ENCODE measurements at regions not wholly inside any gene's neighbourhood (a gene's known extent, or its start where the extent isn't known, plus 50 kb on each side); places are given as distances from the start of the nearest gene placed in this dataset.
"Not testable (repeated sequence)": the region's sequence is repeated elsewhere in the genome, so short reads cannot be mapped to it uniquely, and the experiment has no call there.

DNA sequence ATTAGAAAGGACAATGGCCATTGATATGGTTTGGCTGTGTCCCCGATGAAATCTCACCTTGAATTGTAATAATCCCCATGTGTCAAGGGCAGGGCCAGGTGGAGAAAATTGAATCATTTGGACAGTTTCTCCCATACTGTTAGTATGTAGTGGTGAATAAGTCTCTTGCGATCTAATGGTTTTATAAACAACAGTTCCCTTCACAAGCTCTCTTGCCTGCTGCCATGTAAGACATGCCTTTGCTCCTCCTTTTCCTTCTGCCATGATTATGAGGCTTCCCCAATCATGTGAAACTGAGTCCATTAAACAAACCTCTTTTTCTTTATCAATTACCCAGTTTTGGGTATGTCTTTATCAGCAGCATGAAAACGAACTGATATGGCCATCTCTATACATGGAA lies 302.7 kb downstream of the SFMBT2 start:
- DNase-seq (ENCODE audit: low read depth) = no peak

DNA sequence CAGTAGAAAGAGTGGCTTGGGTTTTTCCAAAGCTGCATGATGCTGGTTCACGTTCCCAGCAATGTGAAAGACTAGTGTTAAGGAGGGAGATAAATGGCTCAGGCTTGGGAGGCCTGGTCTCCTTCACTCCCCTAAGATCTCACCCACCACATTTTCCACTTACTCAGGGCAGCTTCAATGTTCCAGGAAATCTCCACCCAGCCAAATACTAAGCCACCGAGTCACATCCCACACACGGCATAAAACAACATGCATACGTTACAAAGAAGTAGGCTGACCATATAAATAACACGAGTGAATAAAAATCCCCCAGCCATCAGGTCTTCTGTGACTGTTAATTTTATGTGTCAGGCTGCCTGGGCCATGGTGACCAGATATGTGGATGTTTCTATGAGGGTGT lies 303.5 kb downstream of the SFMBT2 start:
- DNase-seq (ENCODE audit: low read depth) = peak; percentile 4

DNA sequence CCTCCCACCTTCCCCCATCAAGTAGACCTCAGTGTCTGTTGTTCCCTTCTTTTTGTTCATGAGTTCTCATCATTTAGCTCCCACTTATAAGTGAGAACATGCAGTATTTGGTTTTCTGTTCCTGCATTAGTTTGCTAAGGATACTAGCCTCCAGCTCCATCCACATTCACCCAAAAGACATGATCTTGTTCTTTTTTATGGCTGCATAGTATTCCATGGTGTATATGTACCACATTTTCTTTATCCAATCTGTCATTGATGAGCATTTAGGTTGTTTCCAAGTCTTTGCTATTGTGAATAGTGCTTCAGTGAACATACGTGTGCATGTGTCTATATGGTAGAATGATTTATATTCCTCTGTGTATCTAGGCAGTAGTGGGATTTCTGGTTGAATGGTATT lies 306.5 kb downstream of the SFMBT2 start:
- DNase-seq (ENCODE audit: low read depth) = not testable (repeated sequence)

DNA sequence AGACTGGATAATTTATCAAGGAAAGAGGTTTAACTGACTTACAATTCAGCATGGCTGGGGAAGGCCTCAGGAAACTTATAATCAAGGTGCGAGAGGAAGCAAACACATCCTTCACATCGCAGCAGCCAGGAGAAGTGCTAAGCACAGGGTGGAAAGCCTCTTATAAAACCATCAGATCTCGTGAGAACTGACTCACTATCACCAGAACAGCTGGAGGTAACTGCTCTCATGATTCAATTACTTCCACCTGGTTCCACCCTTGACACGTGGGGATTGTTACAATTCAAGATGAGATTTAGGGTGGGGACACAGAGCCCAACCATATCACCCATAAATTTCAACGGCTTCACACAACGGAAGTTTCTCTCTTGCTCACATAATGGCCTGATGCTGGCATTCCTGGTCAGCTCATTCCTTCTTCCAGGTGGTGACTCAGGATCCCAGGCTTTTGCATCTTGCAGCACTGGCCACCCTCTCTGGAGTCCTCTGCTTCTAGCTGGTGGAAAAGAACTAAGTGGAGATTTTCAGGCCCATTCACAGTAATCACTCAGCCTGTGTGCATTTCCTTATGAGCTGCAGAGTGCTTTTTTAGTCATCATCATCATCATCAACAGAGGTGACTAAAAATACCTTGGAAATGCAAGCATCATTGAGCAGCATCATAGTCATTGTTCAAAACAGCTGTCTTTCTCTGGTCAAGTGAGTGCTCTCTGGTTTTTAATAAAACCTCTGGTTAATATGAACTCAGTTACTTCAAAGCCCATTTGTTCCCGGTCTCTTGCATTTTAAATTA lies 308.1 kb downstream of the SFMBT2 start:
- DNase-seq (ENCODE audit: low read depth) = no peak

DNA sequence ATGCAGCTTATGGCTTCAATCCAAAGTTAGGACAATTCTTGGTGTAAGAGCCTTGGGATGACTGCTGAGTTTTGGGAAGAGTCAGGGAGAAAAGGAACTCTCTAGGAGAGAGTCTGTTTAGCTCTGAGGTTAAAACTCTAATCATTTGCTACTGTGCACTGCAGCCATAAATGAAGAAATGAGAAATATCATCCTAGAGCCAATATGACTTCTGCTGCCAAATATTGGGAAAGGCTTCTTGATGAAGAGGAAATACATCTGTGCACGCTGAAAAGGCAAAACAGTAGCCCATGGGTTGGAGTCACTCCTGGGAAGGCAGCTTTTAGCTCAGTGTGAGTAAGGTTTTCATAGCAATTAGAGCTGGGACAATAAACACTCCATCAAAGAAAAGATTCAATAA lies 308.8 kb downstream of the SFMBT2 start:
- DNase-seq (ENCODE audit: low read depth) = no peak

DNA sequence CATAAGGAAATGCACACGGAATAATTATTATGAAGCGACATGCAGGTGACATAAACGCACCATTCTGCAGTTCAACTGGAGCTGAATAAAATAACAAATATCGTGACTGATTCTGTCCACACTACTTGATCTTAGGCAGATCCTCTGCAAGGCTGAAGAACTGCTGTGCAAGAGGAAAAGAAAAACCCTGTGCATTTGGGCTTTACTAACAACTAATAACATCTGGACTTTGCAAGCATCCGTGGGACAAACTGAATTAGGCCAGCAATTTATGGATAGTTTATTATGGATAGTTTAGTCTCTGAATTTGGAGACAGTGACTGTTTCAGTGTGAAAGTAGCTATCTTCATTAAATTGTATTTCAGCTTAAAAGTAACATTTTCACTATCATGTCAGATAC lies 309.4 kb downstream of the SFMBT2 start:
- DNase-seq (ENCODE audit: low read depth) = no peak

DNA sequence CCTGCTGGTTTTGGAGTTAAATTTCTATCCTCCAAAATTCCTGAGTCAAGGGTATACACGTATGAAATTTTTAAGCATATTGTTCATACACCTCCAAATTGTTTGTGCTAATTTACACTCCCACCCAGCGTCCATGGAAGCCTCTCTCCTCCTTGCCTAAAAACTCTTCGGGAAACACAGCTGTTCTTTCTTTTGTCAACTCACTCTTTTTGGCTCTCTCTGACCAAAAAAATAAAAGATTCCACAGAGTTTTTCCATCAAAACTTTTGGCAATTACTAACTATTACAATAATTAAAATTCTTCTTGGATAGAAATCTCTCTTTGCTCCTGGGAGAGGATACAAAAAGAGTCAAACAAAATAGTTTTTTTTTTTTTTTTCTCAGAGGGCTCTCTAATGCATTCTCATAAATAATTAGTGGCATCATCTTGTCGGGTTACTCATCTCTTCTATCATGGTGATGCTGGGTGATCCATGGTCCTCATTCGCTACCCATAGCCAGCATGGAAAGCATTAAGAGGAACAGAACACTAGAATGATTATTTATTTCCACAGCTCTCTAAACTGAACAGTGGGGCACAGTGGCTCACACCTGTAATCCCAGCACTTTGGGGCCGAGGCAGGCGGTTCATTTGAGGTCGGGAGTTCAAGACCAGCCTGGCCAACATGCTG lies 310.7 kb downstream of the SFMBT2 start:
- no peak for DNase-seq (ENCODE audit: low read depth)

DNA sequence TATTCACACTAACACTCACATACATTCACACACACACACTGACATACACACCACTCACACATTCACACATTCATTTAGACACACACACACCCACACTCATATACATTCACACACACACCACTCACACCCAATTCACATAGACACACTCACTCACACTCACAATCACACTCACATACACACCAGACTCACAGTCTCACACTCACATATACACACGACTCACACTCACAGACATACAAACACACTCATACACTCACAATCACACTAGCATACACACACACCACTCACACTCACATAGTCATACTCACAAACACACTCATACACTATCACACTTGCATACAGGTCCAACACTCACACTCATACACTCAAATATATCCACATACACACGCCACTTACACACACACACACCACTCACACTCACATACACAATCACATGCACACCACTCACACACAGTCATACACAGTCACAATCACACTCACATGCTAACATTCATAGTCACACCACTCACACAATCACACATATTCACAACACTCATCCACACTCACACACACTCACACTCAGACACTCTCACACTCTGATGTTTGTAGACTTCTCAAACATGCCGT lies 312.6 kb downstream of the SFMBT2 start:
- no peak for DNase-seq (ENCODE audit: low read depth)

DNA sequence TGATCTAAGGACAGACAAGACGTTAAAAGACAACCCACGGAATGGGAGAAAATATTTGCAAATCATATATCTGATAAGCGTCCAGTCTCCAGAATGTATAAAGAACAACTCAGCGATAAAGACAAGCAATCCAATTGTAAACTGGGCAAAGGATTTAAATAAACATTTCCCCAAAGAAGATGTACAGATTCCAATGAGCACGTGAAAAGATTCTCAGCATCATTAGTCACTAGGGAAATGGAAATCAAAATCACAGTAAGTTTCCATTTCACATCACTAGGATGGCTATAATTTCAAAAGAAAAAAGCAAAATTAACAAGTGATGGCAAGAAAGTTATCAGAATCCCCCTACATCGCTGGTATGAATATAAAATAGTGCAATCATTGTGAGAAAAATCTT lies 316.1 kb downstream of the SFMBT2 start:
- no peak for DNase-seq (ENCODE audit: low read depth)

DNA sequence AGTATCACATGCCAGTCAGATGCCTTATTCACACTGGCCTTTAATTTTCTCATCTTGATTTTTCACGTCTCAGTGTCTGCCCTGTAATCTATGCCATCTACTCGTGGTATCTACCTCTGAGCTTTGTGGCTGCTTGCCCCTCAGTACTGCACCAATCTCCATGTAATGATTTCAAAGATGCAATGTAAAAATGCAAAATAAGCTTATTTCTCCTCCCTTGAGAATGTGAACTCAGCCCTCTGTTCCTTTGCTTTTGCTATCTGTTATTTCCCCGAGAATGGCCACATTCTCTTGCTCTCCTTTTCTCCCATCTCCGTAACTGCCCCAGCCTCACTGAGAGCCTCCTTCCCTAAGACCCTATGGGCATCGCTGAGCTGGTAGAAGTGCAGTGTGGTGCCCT lies 317.5 kb downstream of the SFMBT2 start:
- DNase-seq (ENCODE audit: low read depth) = no peak

DNA sequence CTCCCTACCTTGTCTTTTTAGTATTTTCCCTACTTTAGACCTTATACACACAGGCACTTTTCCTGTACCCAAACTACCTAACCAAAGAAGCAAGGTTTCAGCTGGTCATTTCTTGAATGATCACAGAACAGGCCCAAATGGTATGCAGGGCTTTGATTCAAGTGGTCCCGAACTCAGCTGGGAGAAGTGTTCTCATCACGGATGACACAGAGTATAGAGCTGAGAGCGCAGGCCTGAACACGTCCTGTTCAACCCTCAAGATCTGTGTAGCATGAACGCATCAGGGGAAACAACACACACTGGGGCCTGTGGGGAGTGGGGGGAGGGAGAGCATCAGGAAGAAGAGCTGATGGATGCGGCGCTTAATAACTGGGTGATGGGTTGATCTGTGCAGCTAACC lies 318.2 kb downstream of the SFMBT2 start:
- no peak for DNase-seq (ENCODE audit: low read depth)

DNA sequence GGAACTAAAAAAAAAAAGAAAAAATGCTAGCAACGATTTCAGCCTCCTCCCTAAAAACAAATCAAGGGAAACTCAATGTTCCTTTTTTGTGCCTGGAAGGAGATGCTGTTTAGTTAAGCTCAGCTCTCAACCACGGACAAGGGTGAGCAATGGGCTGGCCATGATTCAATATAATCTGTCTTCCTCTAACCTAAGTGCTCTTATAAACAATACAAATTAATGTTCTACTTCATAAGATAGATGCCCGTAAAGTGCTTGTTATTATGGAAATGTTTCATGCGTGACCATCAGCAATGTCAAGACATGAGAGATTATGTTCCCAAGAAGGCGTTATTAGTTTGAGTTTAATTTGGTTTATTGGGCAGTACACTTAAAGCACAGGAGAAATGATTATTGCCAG lies 320.3 kb downstream of the SFMBT2 start:
- no peak for DNase-seq (ENCODE audit: low read depth)

DNA sequence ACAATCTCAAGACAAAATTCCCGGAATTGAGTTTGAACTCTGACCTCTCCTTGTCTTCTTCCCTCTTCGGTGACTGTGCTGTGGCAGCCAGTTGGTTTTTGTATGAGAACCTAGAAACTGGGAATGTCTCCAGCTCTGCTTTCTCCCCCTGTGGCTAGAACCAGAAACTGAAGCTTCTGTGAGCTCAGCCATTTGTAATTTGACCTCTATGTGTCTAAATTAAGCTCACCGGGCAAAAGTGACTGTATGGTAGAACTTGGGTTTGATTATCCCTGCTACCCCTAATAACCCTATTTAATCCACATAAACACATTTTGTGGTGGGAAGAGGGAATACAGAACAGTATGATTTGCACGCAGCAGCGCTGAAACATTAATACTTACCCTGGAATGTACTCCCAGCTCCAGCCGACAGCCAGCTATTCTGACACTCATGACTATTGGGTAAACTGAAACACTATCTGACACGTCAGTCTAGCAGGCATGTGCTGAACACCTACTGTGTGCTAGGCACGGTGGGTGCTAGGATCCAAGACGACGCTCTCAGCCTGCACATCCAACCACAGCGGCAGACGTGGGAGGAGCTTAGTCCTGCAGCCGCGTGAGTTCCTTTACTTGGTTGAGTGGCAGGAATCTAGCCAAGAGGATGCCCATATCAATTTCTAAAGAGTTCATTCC lies 324.8 kb downstream of the SFMBT2 start:
- peak; percentile 7 for DNase-seq (ENCODE audit: low read depth)

DNA sequence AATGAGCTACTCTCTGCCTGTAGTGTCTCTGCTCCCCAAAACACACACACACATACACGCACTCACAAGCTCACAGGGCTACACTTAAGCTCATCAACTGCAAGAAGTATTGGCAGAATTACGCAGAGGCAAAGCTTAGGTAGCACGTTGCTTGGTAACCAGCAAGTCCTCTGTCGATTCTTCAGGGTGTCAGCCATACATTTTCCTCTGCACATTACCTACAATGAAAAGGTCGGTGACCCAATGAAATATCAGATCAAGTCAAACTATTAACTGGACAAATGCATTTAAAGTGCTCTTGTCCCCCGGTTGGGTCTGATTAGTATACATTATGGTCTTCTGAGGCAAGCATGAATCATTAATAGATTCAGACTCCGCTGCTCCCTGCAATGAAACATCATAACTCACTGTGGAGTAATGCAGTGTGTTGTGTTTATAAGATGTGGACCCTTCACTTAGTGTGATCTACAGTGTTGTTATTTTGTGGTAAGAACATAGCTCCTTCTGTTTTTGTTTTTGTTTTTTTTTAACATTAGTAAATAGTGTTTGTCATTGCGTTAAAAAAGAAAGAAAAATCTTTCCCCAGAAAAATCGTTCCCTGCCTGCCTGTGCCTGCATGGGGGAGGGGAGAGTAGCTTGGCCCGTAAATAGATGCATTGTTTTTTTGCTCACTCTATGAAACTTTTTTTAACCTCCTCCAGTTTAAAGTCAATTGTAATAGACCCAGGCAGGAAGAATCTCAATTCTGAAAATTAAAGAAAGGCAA lies 325.5 kb downstream of the SFMBT2 start:
- no peak for DNase-seq (ENCODE audit: low read depth)

DNA sequence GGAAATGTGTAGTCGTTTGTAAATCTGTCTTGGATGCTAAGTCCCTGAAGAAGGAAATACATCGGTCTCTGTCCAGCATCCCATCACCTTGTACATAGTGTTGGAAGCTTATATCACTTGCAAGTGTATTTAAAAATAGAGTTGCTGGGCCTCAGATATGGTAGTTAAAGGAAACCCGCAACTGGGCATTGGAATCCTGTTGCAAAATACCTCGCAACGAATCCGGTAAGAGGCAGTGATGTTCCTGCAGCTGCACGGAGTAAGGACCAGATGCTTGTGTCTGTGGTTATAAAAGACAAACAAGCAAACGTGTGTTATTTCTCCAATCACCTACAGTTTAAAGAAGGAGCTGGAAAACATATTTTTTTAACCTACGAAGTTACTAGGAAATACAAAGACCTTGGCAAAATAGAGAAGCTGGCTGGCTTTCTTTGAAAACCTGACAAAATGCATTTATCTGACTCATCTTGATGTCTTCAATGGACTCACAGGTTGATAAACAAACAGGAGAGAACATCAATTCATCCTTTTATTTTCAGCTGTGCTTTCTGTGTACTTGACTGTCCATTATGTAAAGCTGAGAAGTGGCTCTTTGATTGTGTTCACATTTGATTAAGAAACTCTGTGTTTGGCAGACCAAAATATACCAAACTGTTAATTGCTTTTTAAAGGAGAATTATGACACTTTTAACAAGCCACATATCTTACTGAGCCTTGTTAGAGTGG lies 326.4 kb downstream of the SFMBT2 start:
- DNase-seq (ENCODE audit: low read depth) = no peak

DNA sequence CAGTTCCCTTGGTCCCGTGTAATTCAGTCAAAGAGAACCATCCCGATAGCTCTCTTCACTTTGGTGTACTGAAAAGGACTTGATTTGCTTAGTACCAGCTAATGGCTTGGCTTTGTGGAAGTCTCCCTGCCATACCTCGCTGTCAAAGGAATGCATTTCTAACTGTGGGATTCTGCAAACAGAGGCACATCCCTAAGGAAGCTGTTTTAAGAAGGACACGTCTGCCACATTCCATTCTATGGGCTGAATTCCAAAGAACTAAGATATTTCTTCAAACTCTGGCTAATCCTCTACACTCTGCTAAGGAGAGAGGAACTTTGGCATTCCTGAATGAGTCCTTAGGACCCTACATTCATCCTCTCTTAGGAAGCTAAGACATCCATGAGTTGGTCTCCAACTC lies 327.9 kb downstream of the SFMBT2 start:
- no peak for DNase-seq (ENCODE audit: low read depth)

DNA sequence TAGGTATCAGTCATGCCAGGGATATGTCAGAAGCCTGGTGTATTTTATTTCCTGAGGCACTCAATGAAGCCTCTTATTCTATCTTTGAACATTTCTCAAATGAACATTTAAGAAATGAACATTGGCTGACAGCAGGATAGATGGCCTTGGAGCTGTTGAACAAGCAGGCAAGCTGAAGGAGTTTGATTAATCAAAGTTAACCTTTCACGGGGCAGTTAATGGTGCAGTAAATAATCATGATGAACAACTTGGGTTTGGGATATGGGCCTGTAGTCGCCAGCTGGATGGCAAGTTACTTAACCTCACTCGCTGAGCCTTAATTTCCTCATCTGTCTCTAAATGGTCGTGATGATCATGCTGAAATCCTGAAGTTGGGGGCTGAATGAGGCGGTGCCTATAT lies 333.0 kb downstream of the SFMBT2 start:
- DNase-seq (ENCODE audit: low read depth) = no peak

DNA sequence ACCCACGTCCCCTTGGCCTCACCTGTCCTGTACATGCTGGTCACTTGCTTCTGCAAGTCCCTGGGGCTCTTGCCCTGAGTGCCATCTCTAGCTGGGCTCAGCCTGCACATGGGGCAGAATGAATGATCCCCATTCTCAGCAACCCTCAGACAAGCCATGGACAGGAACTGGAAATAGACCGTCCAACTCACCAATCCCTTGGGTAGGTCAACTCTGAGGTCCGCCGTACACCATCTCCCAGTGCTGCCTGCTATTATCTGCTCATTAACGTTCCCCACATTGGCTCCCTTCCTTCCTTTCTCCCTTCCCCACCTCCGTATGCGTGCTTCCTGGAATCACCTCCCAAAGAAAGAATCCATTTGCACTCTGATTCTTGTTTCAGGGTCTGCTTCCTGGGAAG lies 335.0 kb downstream of the SFMBT2 start:
- no peak for DNase-seq (ENCODE audit: low read depth)

DNA sequence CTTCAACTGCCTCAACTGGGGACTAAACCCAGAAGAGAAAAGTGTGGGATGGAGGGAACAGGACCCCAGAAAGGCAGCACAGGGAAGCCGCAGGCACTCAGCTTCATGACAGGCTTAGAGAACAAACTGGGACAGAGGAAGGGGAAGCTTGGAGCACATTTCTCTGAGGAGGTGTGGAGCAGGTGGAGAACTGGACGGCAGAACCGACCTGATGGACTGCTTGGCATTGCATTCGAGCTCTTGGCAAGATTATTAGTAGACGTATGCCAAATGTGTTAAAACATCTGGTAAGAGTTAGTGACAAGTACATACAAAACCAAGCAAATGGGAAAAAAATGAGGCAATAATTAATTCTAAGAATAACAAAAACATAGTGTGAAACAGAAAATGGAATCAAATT lies 335.7 kb downstream of the SFMBT2 start:
- no peak for DNase-seq (ENCODE audit: low read depth)

DNA sequence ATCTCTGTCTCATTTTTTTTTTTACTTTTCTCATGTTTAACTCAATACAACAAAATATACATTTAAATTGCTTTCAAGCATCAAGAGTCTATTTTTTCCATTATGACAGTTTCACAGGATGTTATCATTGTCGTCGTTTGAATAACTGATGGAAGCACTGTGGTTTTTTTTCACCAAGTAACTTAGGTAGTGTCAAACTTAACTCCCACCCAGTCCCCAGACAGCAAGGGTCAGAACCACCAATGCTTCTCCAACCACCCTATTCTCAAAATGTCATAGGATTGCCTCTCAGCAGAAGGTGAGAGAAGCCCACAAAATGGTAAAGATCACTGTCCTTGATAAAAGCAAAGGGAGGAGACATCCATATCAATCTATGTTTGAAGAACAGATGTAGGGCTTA lies 339.4 kb downstream of the SFMBT2 start:
- no peak for DNase-seq (ENCODE audit: low read depth)

DNA sequence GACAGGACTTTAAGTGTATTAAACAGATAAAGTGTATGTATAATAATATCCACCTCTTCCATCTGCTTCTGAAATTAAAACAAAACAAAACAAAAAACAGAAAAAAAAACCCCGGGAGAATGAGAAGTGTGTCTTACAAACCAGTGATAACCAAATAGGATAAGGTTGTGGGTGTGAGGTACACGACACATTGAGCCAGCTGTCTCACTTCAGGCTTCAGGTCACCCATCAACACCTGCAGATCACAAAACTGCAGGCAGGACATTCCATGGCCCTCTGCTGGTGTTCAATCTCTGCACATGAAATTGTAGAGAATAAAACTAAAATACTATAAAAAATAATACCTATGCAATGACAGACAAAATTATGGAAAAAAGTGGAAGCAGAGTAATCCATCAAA lies 339.9 kb downstream of the SFMBT2 start:
- DNase-seq (ENCODE audit: low read depth) = no peak

Data from iris pigment epithelial cell (primary cell).